ENCODE measurements at regions not wholly inside any gene's neighbourhood (a gene's known extent, or its start where the extent isn't known, plus 50 kb on each side); places are given as distances from the start of the nearest gene placed in this dataset.

DNA sequence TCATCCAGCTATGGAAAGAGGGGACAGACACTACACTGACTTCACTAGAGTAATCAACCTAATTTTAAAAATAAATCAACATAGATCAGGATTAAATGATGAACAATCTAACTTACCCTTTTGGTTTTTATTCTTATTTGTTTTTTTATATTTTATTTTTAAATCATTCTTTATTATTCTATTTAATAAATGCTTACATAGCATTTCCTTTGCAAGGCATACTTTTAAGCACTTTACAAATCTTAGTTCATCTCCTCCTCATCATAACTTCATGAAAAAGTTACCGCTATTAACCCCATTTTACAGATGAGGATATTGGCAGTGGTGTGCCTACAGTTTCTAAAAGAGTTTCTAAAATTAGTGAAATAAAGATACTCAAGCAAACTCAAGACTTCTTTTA is 380.6 kb downstream of the TBC1D4 start:
- Histone ChIP-seq H3K4ac (ENCODE audit: low read depth, low read length) (no peak overlapping the region), H3K9ac (ENCODE audit: low read length) (no peak overlapping the region), H2BK120ac (ENCODE audit: low read depth, low read length) (no peak overlapping the region), H3K4me3 (ENCODE audit: low read length) (no peak overlapping the region), H3K79me2 (ENCODE audit: control insufficient read depth, insufficient read depth, low read length) (no peaks in the 10 kb centered on the region), H3K4me1 (ENCODE audit: control insufficient read depth, low read depth, low read length) (peaks cover 2% of the 10 kb centered on the region), H4K8ac (ENCODE audit: low read depth, low read length) (no peak overlapping the region), H3K23ac (ENCODE audit: low read length) (no peak overlapping the region), H3K18ac (ENCODE audit: low read length) (no peak overlapping the region), H2BK15ac (replicated peaks; ENCODE audit: low read depth) (no peak overlapping the region), H2AK5ac (ENCODE audit: low read length) (no peak overlapping the region), H3K56ac (ENCODE audit: low read length) (no peak overlapping the region), H3K27ac (ENCODE audit: low read depth, low read length) (no peak overlapping the region), H3K4me2 (ENCODE audit: low read length) (no peak overlapping the region), H3K79me1 (ENCODE audit: low read length) (no peaks in the 10 kb centered on the region), H3K27me3 (ENCODE audit: insufficient read depth, low read length, poor library complexity) (no peaks in the 10 kb centered on the region), H4K5ac (ENCODE audit: low read length) (no peak overlapping the region), H3K36me3 (ENCODE audit: control insufficient read depth, insufficient read depth, low read length) (no peaks in the 10 kb centered on the region), H2BK5ac (ENCODE audit: low read length) (no peak overlapping the region)
- no peak for DNase-seq
- no CpG with 5 or more reads among the region's 1 CpG for whole genome bisulfite sequencing (ENCODE audit: extremely low coverage, insufficient coverage, low lambda C conversion rate)

DNA sequence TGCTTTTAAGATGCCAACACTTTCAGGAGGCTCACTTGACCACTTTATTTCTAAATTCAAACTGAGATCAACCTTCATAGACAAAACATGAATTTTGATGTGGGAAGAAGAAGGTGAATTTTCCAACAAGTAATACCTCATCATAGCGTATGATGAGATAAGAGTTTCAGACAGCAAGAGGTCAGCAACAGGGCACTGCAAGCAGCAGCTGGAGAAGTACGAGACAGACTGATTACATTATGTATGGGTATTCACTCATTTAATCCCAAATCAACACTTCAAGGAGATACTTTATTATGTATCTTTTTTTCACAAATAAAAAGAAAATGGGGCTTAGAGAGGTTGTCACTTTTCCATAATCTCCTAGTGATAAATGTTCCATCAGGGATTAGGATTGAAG is 389.8 kb downstream of the TBC1D4 start:
- Histone ChIP-seq H3K79me1 (ENCODE audit: low read length) (no peaks in the 10 kb centered on the region), H2AK5ac (ENCODE audit: low read length) (no peak overlapping the region), H3K23ac (ENCODE audit: low read length) (no peak overlapping the region), H2BK5ac (ENCODE audit: low read length) (no peak overlapping the region), H3K56ac (ENCODE audit: low read length) (no peak overlapping the region), H3K4ac (ENCODE audit: low read depth, low read length) (no peak overlapping the region), H3K27ac (ENCODE audit: low read depth, low read length) (no peak overlapping the region), H3K4me1 (ENCODE audit: control insufficient read depth, low read depth, low read length) (peaks cover 8% of the 10 kb centered on the region), H3K9ac (ENCODE audit: low read length) (no peak overlapping the region), H4K8ac (ENCODE audit: low read depth, low read length) (no peak overlapping the region), H3K4me2 (ENCODE audit: low read length) (no peak overlapping the region), H2BK120ac (ENCODE audit: low read depth, low read length) (no peak overlapping the region), H3K18ac (ENCODE audit: low read length) (no peak overlapping the region), H3K79me2 (ENCODE audit: control insufficient read depth, insufficient read depth, low read length) (no peaks in the 10 kb centered on the region), H3K27me3 (ENCODE audit: insufficient read depth, low read length, poor library complexity) (no peaks in the 10 kb centered on the region), H3K4me3 (ENCODE audit: low read length) (no peak overlapping the region), H3K36me3 (ENCODE audit: control insufficient read depth, insufficient read depth, low read length) (no peaks in the 10 kb centered on the region), H4K5ac (ENCODE audit: low read length) (no peak overlapping the region), H2BK15ac (replicated peaks; ENCODE audit: low read depth) (no peak overlapping the region)
- no CpG with 5 or more reads among the region's 2 CpGs for WGBS (ENCODE audit: extremely low coverage, insufficient coverage, low lambda C conversion rate)
- peak; percentile 38 for DNase-seq

DNA sequence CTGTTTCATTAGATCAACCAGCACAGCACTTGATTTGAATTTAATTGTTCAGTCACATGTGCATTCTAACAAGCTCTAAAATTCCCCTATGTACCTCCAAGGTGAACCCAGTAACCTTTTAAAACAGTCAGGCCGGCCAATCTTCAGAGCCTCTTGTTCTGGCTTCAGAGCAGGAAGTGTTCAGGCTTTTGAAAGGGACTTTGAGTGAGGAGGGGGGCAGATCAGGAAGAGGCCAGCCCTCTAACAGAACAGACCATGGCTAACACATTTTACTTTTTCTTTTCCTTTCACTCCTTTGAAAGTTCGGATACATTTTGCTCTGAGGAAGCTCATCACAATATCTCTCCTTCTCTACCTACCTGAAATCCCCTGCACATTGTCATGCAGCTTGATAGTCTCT is 390.3 kb downstream of the TBC1D4 start:
- Histone ChIP-seq H2AK5ac (ENCODE audit: low read length) (no peak overlapping the region), H3K4me3 (ENCODE audit: low read length) (no peak overlapping the region), H3K79me2 (ENCODE audit: control insufficient read depth, insufficient read depth, low read length) (no peaks in the 10 kb centered on the region), H3K4me2 (ENCODE audit: low read length) (no peak overlapping the region), H4K8ac (ENCODE audit: low read depth, low read length) (no peak overlapping the region), H3K27me3 (ENCODE audit: insufficient read depth, low read length, poor library complexity) (no peaks in the 10 kb centered on the region), H3K4ac (ENCODE audit: low read depth, low read length) (no peak overlapping the region), H2BK5ac (ENCODE audit: low read length) (no peak overlapping the region), H3K27ac (ENCODE audit: low read depth, low read length) (no peak overlapping the region), H2BK15ac (replicated peaks; ENCODE audit: low read depth) (no peak overlapping the region), H3K18ac (ENCODE audit: low read length) (peak overlapping the region; percentile 39), H3K9ac (ENCODE audit: low read length) (no peak overlapping the region), H3K56ac (ENCODE audit: low read length) (no peak overlapping the region), H3K79me1 (ENCODE audit: low read length) (no peaks in the 10 kb centered on the region), H2BK120ac (ENCODE audit: low read depth, low read length) (no peak overlapping the region), H3K36me3 (ENCODE audit: control insufficient read depth, insufficient read depth, low read length) (no peaks in the 10 kb centered on the region), H4K5ac (ENCODE audit: low read length) (no peak overlapping the region), H3K23ac (ENCODE audit: low read length) (no peak overlapping the region), H3K4me1 (ENCODE audit: control insufficient read depth, low read depth, low read length) (peaks cover 8% of the 10 kb centered on the region)
- no CpG with 5 or more reads among the region's 2 CpGs for WGBS (ENCODE audit: extremely low coverage, insufficient coverage, low lambda C conversion rate)
- DNase-seq = peak; percentile 40

DNA sequence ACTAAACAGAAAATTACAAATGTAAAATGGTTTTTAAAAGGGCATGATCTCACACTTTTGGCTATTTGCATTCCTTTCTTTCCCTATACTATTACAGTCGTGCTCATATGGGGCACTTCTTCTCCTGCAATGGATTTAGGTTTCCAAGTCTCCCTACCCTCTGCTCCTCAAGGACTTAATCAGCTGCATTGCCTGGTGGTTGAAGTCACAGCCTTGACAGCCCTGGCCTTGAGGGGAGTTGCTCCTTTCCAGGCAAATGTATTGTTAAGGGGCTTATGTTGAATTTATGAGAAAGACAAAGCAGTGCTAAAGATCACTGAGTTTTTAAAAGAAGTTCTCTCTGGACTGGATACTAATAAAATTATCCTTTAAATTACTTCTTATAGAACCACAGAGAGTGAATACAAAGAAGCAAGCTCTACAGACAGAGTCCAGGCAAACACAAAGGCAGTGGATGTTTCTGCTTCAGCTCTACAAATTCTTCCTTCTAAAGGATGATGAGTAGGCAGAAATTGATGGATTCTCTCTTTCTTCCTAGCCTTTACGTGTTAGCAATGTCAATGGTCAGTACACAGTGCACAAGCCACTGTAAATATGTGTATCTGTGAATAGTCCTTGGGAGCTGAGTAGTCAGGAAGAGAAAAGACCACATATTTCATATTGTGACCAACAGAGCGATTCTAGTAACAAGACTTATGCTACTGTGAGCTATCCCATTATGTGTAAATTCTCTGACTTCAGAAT is 390.9 kb downstream of the TBC1D4 start:
- no peak overlapping the region for H4K8ac ChIP-seq (ENCODE audit: low read depth, low read length)
- H3K4ac ChIP-seq (ENCODE audit: low read depth, low read length) = no peak overlapping the region
- no peak overlapping the region for H3K9ac ChIP-seq (ENCODE audit: low read length)
- H4K5ac ChIP-seq (ENCODE audit: low read length) = no peak overlapping the region
- H2BK120ac ChIP-seq (ENCODE audit: low read depth, low read length) = no peak overlapping the region
- no peak for DNase-seq
- H3K36me3 ChIP-seq (ENCODE audit: control insufficient read depth, insufficient read depth, low read length) = no peaks in the 10 kb centered on the region
- no peak overlapping the region for H3K56ac ChIP-seq (ENCODE audit: low read length)
- no peaks in the 10 kb centered on the region for H3K79me2 ChIP-seq (ENCODE audit: control insufficient read depth, insufficient read depth, low read length)
- no CpG with 5 or more reads among the region's 3 CpGs for whole genome bisulfite sequencing (ENCODE audit: extremely low coverage, insufficient coverage, low lambda C conversion rate)
- H3K18ac ChIP-seq (ENCODE audit: low read length) = peak overlapping the region; percentile 68
- no peak overlapping the region for H3K4me3 ChIP-seq (ENCODE audit: low read length)
- H2BK15ac ChIP-seq (replicated peaks; ENCODE audit: low read depth) = no peak overlapping the region
- no peak overlapping the region for H3K23ac ChIP-seq (ENCODE audit: low read length)
- no peak overlapping the region for H2AK5ac ChIP-seq (ENCODE audit: low read length)
- no peak overlapping the region for H2BK5ac ChIP-seq (ENCODE audit: low read length)
- no peak overlapping the region for H3K27ac ChIP-seq (ENCODE audit: low read depth, low read length)
- H3K4me2 ChIP-seq (ENCODE audit: low read length) = no peak overlapping the region
- no peaks in the 10 kb centered on the region for H3K79me1 ChIP-seq (ENCODE audit: low read length)
- no peaks in the 10 kb centered on the region for H3K27me3 ChIP-seq (ENCODE audit: insufficient read depth, low read length, poor library complexity)
- peaks cover 8% of the 10 kb centered on the region for H3K4me1 ChIP-seq (ENCODE audit: control insufficient read depth, low read depth, low read length)

DNA sequence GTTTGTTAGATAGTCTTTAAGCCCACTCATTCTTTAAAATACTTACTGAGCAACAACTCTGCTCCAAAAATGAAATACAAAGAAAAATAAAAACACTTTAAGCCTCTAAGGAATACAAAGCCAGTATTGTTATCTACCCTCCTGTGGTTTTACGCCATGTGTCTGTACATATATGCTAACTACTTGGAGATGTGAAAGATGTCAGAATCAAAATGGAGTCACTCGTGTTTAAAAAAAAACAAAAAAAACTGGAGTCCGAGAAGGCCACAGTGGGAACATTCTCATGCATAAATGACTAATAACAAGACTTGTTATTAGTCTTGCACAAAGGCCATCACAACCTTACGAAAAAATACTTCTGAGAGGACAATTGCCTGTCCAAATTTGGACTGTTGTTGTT is 393.1 kb downstream of the TBC1D4 start:
- H3K27ac ChIP-seq (ENCODE audit: low read depth, low read length) = no peak overlapping the region
- no peak overlapping the region for H2BK15ac ChIP-seq (replicated peaks; ENCODE audit: low read depth)
- no peaks in the 10 kb centered on the region for H3K27me3 ChIP-seq (ENCODE audit: insufficient read depth, low read length, poor library complexity)
- no peak overlapping the region for H2BK5ac ChIP-seq (ENCODE audit: low read length)
- H3K9ac ChIP-seq (ENCODE audit: low read length) = no peak overlapping the region
- H3K36me3 ChIP-seq (ENCODE audit: control insufficient read depth, insufficient read depth, low read length) = no peaks in the 10 kb centered on the region
- H2AK5ac ChIP-seq (ENCODE audit: low read length) = no peak overlapping the region
- WGBS (ENCODE audit: extremely low coverage, insufficient coverage, low lambda C conversion rate) = no CpG with 5 or more reads among the region's 4 CpGs
- no peak overlapping the region for H3K4me3 ChIP-seq (ENCODE audit: low read length)
- H3K4me1 ChIP-seq (ENCODE audit: control insufficient read depth, low read depth, low read length) = peaks cover 8% of the 10 kb centered on the region
- H3K4me2 ChIP-seq (ENCODE audit: low read length) = no peak overlapping the region
- no peak overlapping the region for H3K18ac ChIP-seq (ENCODE audit: low read length)
- H4K5ac ChIP-seq (ENCODE audit: low read length) = no peak overlapping the region
- H2BK120ac ChIP-seq (ENCODE audit: low read depth, low read length) = no peak overlapping the region
- H3K23ac ChIP-seq (ENCODE audit: low read length) = no peak overlapping the region
- H4K8ac ChIP-seq (ENCODE audit: low read depth, low read length) = no peak overlapping the region
- no peak for DNase-seq
- H3K4ac ChIP-seq (ENCODE audit: low read depth, low read length) = no peak overlapping the region
- H3K56ac ChIP-seq (ENCODE audit: low read length) = no peak overlapping the region
- no peaks in the 10 kb centered on the region for H3K79me1 ChIP-seq (ENCODE audit: low read length)
- H3K79me2 ChIP-seq (ENCODE audit: control insufficient read depth, insufficient read depth, low read length) = no peaks in the 10 kb centered on the region

- Histone ChIP-seq H3K18ac (ENCODE audit: low read length) (no peak overlapping the region), H3K36me3 (ENCODE audit: control insufficient read depth, insufficient read depth, low read length) (no peaks in the 10 kb centered on the region), H2BK120ac (ENCODE audit: low read depth, low read length) (no peak overlapping the region), H3K23ac (ENCODE audit: low read length) (no peak overlapping the region), H3K27ac (ENCODE audit: low read depth, low read length) (no peak overlapping the region), H3K56ac (ENCODE audit: low read length) (no peak overlapping the region), H3K9ac (ENCODE audit: low read length) (no peak overlapping the region), H4K5ac (ENCODE audit: low read length) (no peak overlapping the region), H3K4me1 (ENCODE audit: control insufficient read depth, low read depth, low read length) (no peaks in the 10 kb centered on the region), H3K4ac (ENCODE audit: low read depth, low read length) (no peak overlapping the region), H3K4me2 (ENCODE audit: low read length) (no peak overlapping the region), H2BK5ac (ENCODE audit: low read length) (no peak overlapping the region), H2BK15ac (replicated peaks; ENCODE audit: low read depth) (no peak overlapping the region), H3K79me2 (ENCODE audit: control insufficient read depth, insufficient read depth, low read length) (no peaks in the 10 kb centered on the region), H3K4me3 (ENCODE audit: low read length) (no peak overlapping the region), H3K27me3 (ENCODE audit: insufficient read depth, low read length, poor library complexity) (no peaks in the 10 kb centered on the region), H4K8ac (ENCODE audit: low read depth, low read length) (no peak overlapping the region), H2AK5ac (ENCODE audit: low read length) (no peak overlapping the region), H3K79me1 (ENCODE audit: low read length) (no peaks in the 10 kb centered on the region)
- WGBS (ENCODE audit: extremely low coverage, insufficient coverage, low lambda C conversion rate) = no CpG with 5 or more reads among the region's 2 CpGs
- no peak for DNase-seq
Measured at GRCh38 chr13:75079226-75079625, 402.7 kb downstream of the TBC1D4 start.
